ENCODE measurements at regions not wholly inside any gene's neighbourhood (a gene's known extent, or its start where the extent isn't known, plus 50 kb on each side); places are given as distances from the start of the nearest gene placed in this dataset.

GRCh38 chr10:106457522-106457921 lies 707.0 kb downstream of the SORCS1 start:
- no peak for DNase-seq

- DNase-seq, result no peak
Observed at GRCh38 chr10:106454233-106454632, 710.3 kb downstream of the SORCS1 start.

GRCh38 chr10:106450966-106451365 lies 713.5 kb downstream of the SORCS1 start:
- no peak for DNase-seq

GRCh38 chr10:106446920-106447319 lies 717.6 kb downstream of the SORCS1 start:
- DNase-seq, result no peak

GRCh38 chr10:106442223-106442622 lies 722.3 kb downstream of the SORCS1 start:
- no peak for DNase-seq

- DNase-seq, result no peak
Observed at GRCh38 chr10:106440767-106441166, 723.7 kb downstream of the SORCS1 start.

GRCh38 chr10:106440355-106440754 lies 724.2 kb downstream of the SORCS1 start:
- no peak for DNase-seq

- DNase-seq, result no peak
Observed at GRCh38 chr10:106439366-106439765, 725.1 kb downstream of the SORCS1 start.

GRCh38 chr10:106438386-106438785 lies 726.1 kb downstream of the SORCS1 start:
- DNase-seq, result no peak

GRCh38 chr10:106436123-106436715 lies 728.3 kb downstream of the SORCS1 start:
- DNase-seq, result no peak

GRCh38 chr10:106435081-106435480 lies 729.4 kb downstream of the SORCS1 start:
- DNase-seq, result no peak

- DNase-seq, result no peak
Observed at GRCh38 chr10:106424981-106425380, 739.5 kb downstream of the SORCS1 start.

GRCh38 chr10:106424054-106424453 lies 740.5 kb downstream of the SORCS1 start:
- DNase-seq, result no peak

GRCh38 chr10:106410331-106410730 lies 754.2 kb downstream of the SORCS1 start:
- no peak for DNase-seq

GRCh38 chr10:106405141-106405540 lies 759.4 kb downstream of the SORCS1 start:
- no peak for DNase-seq

- DNase-seq, result no peak
Observed at GRCh38 chr10:106402458-106402857, 762.0 kb downstream of the SORCS1 start.

GRCh38 chr10:106401967-106402366 lies 762.5 kb downstream of the SORCS1 start:
- DNase-seq, result no peak

GRCh38 chr10:106401161-106401560 lies 763.3 kb downstream of the SORCS1 start:
- no peak for DNase-seq

GRCh38 chr10:106399112-106399511 lies 765.4 kb downstream of the SORCS1 start:
- no peak for DNase-seq

GRCh38 chr10:106396192-106396591 lies 768.3 kb downstream of the SORCS1 start:
- no peak for DNase-seq

- DNase-seq, result no peak
Observed at GRCh38 chr10:106395041-106395749, 769.3 kb downstream of the SORCS1 start.

- DNase-seq, result no peak
Observed at GRCh38 chr10:106392778-106393177, 771.7 kb downstream of the SORCS1 start.

- DNase-seq, result no peak
Observed at GRCh38 chr10:106387063-106387462, 777.4 kb downstream of the SORCS1 start.

- DNase-seq, result no peak
Observed at GRCh38 chr10:106384496-106384895, 780.0 kb downstream of the SORCS1 start.

- DNase-seq, result no peak
Observed at GRCh38 chr10:106380706-106381105, 783.8 kb downstream of the SORCS1 start.
